Left colon (tissue), 2 donors: ENCODE measurements at regions not wholly inside any gene's neighbourhood (a gene's known extent, or its start where the extent isn't known, plus 50 kb on each side); places are given as distances from the start of the nearest gene placed in this dataset.
A peak's percentile ranks its signal among the peaks of the same experiment; 100 is the strongest.

Experiments
- ATAC-seq: fragments of 200-7000 bp; cut with Tn5 transposase; one replicate; pipeline ENCODE4 v1.9.1; 2020; ENCODE audit warnings: mild to moderate bottlenecking, moderate library complexity
- DNase-seq, 2 donors: peaks; one replicate each; pipeline ENCODE4 v3.0.0-alpha.2; 2020
- intact Hi-C, 2 donors: fragments of 100-400 bp; cut with DNase I in 1 of 2; cut with micrococcal nuclease in 1 of 2; formaldehyde crosslinking; loops; one replicate each; pipeline versions ENCODE4 v1.11.2 to v1.14.0; 2022; cut with DNase I, micrococcal nuclease
- donor health status: DM: no; HTN: no; CAD: no.
- donor health status: DM: yes; HTN: yes; CAD: no.

DNA sequence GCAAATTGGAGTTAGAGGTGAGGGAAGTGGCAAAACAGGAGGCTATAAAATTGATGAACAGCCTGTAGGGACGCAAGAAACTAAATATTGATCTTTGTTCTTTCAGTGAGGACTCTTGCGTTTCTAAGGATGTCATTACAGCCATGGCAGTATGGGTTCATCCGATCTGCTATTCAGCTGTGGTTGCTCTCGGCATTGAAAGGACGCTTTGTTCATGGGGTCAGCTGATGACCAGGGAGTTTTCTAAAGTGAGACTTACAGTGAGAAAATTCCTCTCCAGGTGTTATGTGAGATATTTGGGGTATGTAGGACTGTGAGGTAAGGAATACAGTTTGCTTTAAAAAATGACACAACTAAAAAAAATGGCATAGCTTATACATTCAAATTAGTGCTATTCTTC is 52.7 kb upstream of the PELI1 start:
- no peak for ATAC-seq
- intact Hi-C loops, result no loop called here
- no peak for DNase-seq

DNA sequence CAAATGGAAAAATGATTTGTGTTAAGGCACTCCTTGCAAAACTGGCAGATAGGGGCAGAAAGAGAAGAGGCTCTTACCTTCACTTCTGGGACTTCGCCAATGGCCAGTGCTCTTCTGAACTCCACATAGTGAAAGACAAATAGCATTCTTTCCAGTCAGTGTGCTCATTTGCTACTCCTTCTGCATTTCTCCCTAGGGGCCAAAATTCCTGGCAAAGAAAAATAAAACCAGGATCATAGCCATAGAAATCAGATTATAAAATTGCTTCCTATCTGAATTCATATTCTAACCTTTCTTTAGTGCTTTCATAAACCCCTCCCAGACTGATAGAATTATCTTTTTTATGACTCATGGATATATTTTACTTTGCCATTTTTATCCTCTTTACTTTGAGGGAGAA is 56.9 kb upstream of the PELI1 start:
- no peak for ATAC-seq
- intact Hi-C loops, result loop anchor here in 1 of 2 donors (10.0 kb wide), 1 partner anchor 56 kb away; the partner anchor contains the start of gene PELI1

DNA sequence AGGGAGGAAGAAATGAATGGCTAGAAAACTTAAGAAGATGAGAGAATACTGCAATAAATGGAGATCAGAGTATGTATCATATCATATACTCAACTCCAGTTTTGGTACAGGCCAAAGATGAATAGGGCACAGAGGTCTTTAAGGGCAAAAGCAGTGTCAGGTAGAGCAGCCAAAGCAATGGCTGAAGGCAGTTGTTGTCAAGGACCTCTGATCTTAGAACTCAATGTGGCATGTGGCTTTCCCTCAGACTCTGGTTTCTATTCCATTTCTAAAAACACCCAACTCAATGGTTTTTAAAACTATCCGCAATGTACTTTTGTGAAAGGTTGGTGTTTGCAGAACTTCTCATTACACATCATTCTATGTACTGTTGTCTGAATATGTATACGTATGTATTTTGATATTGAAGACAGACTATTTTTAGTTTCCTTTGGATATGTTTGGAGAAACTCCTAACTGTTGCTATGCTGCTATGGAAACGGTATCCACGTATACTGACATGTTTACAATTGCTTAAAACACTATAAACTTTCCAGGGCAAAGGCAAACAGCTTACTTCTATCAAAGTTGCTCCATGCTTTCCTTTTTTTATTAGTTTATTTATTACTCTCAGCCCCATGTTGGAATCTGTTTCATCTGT is 58.1 kb upstream of the PELI1 start:
- peak; percentile 87 for ATAC-seq
- no peak for DNase-seq
- intact Hi-C loops, result loop anchor here in 1 of 2 donors (10.0 kb wide), 1 partner anchor 58 kb away; the partner anchor contains the start of gene PELI1

More for the DNA sequence above, 56.9 kb upstream of the PELI1 start:
- DNase-seq, result no peak

DNA sequence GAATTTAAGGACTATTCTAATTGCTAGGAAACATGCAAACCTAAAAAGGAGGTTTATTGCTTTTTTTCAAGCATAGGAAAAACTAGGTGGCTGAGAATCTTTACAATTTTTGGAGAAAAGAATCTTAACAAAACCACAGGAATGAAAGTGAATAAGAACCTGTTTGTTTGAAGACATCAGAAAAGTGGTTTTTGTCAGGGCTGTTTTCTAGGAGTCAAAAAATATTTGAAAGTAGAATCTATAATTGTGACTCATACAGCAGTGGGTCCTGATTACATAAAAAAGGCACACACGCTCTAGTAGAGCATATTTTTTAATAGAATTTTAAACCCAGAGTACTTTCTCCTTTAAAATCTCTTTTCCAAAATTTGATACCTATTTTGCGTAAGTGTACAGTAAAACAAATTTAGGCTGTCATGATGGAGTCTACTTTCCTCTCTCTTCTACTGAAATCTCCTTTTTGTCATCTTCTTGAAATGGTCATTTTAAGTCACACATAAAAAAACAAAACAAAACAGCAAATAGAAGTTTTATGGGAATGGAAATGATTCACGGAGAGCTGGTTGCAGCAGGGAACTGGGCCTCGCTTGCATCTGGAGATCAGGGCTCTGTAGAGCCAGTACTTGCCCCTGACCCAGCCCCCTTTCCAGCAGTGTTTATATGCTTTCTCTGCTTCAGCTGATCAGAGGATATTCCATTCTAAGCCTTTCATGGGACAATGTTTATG is 59.1 kb upstream of the PELI1 start:
- DNase-seq, result peak in 1 of 2 donors; percentile 27
- peak; percentile 40 for ATAC-seq
- intact Hi-C loops, result loop anchor here in 1 of 2 donors (10.0 kb wide), 1 partner anchor 58 kb away; the partner anchor contains the start of gene PELI1

DNA sequence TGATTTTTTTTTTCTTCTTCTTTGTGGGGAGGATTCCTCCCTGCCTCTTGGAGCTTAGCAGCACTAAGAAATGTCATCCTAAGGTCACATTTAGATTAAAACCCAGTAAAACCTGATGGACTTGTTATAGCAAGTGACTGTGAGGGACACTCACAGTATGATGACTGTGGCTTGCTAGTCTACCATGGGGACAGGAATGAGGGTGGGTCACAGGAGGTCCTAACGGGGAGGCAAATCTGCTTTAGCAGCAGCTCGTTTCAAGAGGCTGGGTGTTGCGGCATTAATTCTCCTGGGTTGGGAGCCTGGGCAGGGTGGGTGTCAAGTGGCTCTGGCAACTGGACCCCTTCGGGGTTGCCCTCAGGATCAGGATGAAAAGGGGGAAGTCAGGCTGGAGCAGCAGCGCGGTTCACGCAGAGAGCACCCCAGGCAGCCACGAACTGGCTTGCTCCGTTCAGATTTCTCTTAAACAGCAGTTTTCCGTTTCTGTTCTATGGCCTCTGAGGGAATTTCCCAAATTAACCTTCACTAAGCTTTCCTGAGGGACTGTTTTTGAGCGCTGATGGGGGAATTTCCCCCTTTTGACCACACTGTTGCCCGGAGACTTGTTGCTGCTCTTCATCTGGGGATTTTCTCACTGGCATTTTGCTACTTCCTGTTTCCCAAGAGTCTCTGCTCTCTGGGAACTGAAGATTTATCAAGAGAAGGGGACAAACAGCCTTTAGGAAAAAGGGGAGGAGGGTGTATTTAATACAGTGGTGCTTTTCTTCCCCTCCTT is 59.8 kb upstream of the PELI1 start:
- intact Hi-C loops, result loop anchor here in 1 of 2 donors (10.0 kb wide), 1 partner anchor 59 kb away; the partner anchor contains the start of gene PELI1
- ATAC-seq (peak; percentile 47), DNase-seq (peak; percentile 31 to 43)

GRCh38 chr2:64204703-64205102 is 60.5 kb upstream of the PELI1 start:
- DNase-seq, result no peak
- ATAC-seq, result no peak
- intact Hi-C loops, result loop anchor here in 1 of 2 donors (10.0 kb wide), 1 partner anchor 60 kb away; the partner anchor contains the start of gene PELI1

GRCh38 chr2:64205415-64205814 is 61.2 kb upstream of the PELI1 start:
- ATAC-seq, result no peak
- DNase-seq, result no peak
- intact Hi-C loops, result loop anchor here in 1 of 2 donors (10.0 kb wide), 1 partner anchor 61 kb away; the partner anchor contains the start of gene PELI1

DNA sequence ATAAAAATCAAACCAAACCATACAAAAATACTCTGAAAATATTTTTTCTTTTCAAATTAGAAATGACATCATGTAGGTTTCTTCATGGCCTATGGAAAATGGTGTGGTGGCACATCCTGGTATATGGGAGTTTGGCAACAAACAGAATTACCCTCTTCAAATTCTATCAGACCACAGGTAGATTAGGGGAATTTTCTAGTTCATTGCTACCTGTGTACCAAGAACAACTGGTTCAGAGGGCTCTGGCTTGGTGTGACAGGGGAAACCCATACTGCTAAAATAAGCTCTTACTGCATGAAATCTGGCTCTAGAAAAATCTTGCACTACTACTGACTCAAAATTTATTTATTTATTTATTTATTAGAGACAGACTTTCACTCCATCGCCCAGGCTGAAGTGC is 63.4 kb upstream of the PELI1 start:
- intact Hi-C loops, result loop anchor here in 1 of 2 donors (10.0 kb wide), 1 partner anchor 63 kb away; the partner anchor contains the start of gene PELI1
- ATAC-seq (no peak), DNase-seq (no peak)

DNA sequence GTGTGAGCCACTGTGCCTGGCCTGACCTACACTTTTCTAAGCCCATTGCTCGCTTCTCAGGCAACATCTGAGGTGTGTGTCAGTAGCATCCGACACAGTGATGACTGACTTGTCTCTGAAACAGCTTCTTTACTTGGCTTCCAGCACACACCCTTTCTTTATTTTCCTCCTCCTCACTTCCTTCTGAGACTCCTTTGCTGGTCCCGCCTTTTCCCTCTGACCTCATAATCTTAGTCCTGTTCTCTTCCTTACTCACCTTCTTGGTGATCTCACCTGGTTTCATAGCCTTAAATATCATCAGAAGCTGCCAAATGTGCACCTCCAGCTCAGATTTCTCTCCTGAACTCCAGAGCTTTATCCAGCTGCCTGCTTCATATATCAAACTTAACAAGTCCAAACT is 66.6 kb upstream of the PELI1 start:
- DNase-seq, result peak; percentile 22 to 54
- intact Hi-C loops, result no loop called here
- peak; percentile 91 for ATAC-seq

- no peak for ATAC-seq
- intact Hi-C loops, result no loop called here
- DNase-seq, result no peak
Observed at GRCh38 chr2:64211276-64211921, 67.2 kb upstream of the PELI1 start.

- intact Hi-C loops, result no loop called here
- ATAC-seq (no peak), DNase-seq (no peak)
Observed at GRCh38 chr2:64212346-64212745, 68.1 kb upstream of the PELI1 start.

DNA sequence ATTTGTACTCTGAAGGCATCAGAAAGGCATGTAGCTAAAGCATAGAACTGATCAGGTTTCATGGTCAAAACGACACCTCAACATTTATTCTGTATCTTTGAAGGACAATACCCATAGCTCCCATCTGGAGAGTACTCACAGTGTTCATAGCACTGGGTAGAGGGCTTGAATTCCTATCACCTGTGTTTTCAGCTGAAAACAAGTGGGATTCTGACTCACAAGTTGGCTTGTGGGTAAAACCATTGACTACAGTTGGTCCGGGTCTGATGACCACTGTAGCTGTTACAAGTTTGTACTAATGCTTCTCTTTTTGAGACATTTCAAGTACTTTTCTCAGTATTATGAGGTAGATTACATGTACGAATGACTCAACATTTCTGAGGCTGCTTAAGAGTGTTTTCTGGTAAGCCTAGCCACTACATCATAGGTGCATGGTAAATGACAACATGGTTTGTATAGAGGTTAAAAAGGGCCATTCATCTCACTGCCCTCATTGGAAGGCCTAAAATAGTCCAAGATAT is 68.6 kb upstream of the PELI1 start:
- DNase-seq (no peak), ATAC-seq (no peak)
- intact Hi-C loops, result no loop called here

GRCh38 chr2:64213532-64214275 is 69.5 kb upstream of the PELI1 start:
- DNase-seq, result no peak
- peak; percentile 14 for ATAC-seq

DNA sequence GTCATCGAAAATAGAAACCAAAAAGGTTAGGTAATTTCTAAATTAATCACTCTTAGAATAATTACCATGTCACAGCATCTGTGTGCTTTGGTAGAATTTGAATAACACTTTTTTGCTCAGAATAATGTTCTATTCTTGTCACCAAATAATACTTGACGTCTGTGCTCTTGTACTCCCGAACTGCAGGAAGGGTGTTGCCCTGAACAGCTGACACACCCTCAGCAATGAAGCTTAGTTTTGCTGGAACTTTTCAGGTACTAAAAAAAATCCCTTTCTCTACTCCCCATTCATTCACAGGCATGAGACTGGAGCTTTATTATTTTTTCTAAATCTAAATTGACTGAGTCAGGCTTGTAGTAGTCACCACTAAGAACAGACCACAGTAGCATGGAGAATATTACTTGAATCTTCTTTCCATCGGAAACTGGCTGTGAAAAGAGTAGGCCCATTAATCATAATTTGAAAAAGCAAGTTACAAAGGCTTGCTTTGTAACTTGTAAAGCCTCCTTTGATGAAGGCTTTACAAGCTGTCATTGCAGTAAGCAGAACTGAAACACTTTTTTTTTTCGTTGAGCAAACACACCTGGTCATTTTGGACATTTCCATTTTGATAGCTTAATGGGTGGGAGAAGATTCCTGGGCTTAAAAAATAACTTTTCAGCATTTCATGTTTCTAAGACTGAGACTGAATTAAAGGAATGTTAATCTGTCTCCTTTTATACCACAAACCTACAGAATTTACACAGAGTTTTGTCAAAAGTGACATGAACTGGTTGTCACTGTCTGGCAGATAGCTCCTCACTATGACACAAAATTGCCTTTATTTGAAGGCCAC is 70.3 kb upstream of the PELI1 start:
- peak in 1 of 2 donors; percentile 45 for DNase-seq

More at GRCh38 chr2:64213532-64214275, 69.5 kb upstream of the PELI1 start:
- intact Hi-C loops, result no loop called here

DNA sequence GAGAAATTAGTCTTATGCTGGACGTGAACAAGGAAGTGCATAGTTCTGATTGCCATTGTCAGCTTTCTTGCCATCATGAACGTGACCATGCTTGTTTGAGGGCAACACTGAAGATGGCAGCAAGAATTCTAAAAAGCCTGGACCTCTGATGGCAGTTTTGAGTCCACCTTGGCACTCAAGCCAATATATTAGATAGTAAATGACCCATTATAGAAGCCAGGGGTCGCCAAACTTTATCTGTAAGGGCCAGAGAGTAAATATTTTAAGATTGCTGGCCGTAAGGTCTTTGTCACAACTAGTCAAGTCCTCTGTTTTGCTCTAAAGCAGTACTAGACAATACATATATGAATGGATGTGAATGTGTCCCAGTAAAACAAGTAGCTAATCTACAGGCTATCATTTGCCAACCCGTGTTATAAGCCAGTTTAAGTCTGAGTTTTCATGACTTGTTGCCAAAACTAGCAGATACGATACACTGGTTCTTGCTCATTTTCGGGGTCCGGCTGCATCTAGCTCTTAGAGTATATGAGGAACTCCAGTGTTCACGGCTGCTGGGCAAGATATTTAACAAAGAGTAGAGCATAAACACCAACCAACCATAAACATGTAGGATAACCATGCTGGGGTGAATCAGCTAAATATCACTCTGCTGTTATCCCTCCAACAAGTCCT is 73.1 kb upstream of the PELI1 start:
- intact Hi-C loops, result no loop called here
- DNase-seq (no peak), ATAC-seq (no peak)

More for the DNA sequence above, 70.3 kb upstream of the PELI1 start:
- intact Hi-C loops, result no loop called here
- ATAC-seq, result peak; percentile 74

DNA sequence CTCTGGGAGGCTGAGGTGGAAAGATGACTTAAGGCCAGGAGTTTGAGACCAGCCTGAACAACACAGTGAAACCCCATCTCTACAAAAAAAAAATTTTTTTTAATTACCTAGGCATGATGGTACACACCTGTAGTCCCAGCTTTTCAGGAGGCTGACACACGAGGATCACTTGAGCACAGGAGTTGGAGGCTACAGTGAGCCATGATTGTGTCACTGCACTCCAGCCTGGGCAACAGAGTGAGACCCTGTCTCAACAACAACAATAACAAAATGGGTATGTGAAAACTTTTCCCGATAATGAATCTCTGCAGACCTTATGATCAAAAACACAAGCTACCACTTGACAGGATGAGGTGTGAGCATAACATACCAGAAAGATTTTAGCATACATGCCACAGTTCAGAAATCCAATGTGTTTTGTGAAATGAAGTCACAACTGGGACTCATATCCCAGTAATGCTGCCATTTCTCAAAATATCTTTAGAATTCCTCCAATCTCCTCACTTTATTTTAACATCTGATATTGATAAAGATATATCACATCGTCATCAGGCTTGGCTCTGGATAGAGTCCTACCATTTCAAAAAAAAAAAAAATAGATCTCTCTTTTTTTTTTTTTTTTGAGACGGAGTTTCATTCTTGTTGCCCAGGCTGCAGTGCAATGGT is 74.0 kb upstream of the PELI1 start:
- DNase-seq, result no peak

More for the DNA sequence above, 74.0 kb upstream of the PELI1 start:
- ATAC-seq, result no peak
- intact Hi-C loops, result no loop called here
